ENCODE measurements at regions not wholly inside any gene's neighbourhood (a gene's known extent, or its start where the extent isn't known, plus 50 kb on each side); places are given as distances from the start of the nearest gene placed in this dataset.

- TF ChIP-seq POLR2A (IDR thresholded peaks at IDR 0.05) (no peak), CTCF (IDR thresholded peaks at IDR 0.05) (no peak)
Observed at GRCh38 chr9:2913026-2913425, 69.1 kb upstream of the PUM3 start.

Measured in testis (tissue), 2 donors.